Uterus (tissue), 3 donors: ENCODE measurements at regions not wholly inside any gene's neighbourhood (a gene's known extent, or its start where the extent isn't known, plus 50 kb on each side); places are given as distances from the start of the nearest gene placed in this dataset.

Experiments
- DNase-seq, 2 donors: peaks; one replicate each; pipeline ENCODE4 v3.0.0-alpha.2; 2019 to 2020
- H3K27ac ChIP-seq, 2 donors: fragments of 200-600 bp; sonication (generic); 1 replicate in 1 of 2; 2 replicates in 1 of 2; pipeline ENCODE4 v1.5.1; 2016 to 2018
- H3K27me3 ChIP-seq, 2 donors: fragments of 200-600 bp; sonication (generic); one replicate each; pipeline ENCODE4 v1.5.1; 2018 to 2019; ENCODE audit warnings: control low read depth in 1 of 2
- H3K36me3 ChIP-seq, 2 donors: fragments of 200-600 bp; sonication (generic); one replicate each; pipeline ENCODE4 v1.5.1; 2019; ENCODE audit warnings: control low read depth in 1 of 2
- H3K4me1 ChIP-seq, 2 donors: fragments of 200-600 bp; sonication (generic); one replicate each; pipeline ENCODE4 v1.5.1; 2018 to 2019; ENCODE audit warnings: control low read depth in 1 of 2
- H3K4me3 ChIP-seq, 2 donors: fragments of 200-600 bp; sonication (generic); 1 replicate in 1 of 2; 2 replicates in 1 of 2; pipeline ENCODE4 v1.5.1; 2018 to 2019; ENCODE audit warnings: mild to moderate bottlenecking in 1 of 2
- H3K9me3 ChIP-seq, 2 donors: fragments of 200-600 bp; sonication (generic); one replicate each; pipeline ENCODE4 v1.5.1; 2019; ENCODE audit warnings: control low read depth in 1 of 2
- POLR2A ChIP-seq, 2 donors: fragments of 450-650 bp; IDR thresholded peaks; one replicate each; pipeline ENCODE4 v1.6.1; 2016; ENCODE audit warnings: antibody characterized with exemption in 2 of 2, mild to moderate bottlenecking in 1 of 2, moderate library complexity in 1 of 2
- intact Hi-C: fragments of 100-400 bp; cut with DNase I; formaldehyde crosslinking; loops from one replicate; pipeline ENCODE4 v1.15.1; 2023; ENCODE audit warnings: low total_unique reads
- TF ChIP-seq, protein P1 (sequence below), 4 experiments: fragments of 200-600 bp in 2 of 4; fragments of 450-650 bp in 2 of 4; sonication (generic) in 2 of 4; IDR thresholded peaks; one replicate each; pipeline ENCODE4 v1.5.1; 2016 to 2019; ENCODE audit warnings: antibody characterized with exemption in 4 of 4, mild to moderate bottlenecking in 2 of 4, moderate library complexity in 1 of 4
- donor health status: DM: yes; HTN: yes; CAD: no.

DNA sequence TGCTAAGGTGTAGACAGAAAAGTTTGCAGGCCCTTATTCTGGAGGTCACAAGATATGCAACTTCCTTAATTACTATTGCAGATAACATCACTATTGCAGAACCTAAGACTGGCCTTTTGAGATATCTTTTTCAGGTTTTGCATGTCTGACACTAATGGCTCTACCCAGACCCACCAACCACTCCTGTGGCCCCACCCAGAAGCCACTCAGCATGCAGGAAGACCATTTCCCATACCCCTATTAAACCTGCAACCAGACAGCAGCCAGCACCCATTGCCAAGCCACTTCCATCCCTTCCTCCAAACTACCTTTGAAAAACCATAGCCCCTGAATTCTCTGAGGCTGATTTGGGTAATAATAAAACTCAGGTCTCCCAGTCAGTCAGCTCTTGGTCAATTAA is 297.6 kb downstream of the SLITRK6 start:
- Histone ChIP-seq H3K27ac (no peak overlapping the region), H3K27me3 (no peaks in the 10 kb centered on the region), H3K4me3 (no peak overlapping the region), H3K36me3 (no peaks in the 10 kb centered on the region), H3K4me1 (no peaks in the 10 kb centered on the region), H3K9me3 (no peaks in the 10 kb centered on the region)
- no peak for DNase-seq
- TF ChIP-seq POLR2A (IDR thresholded peaks at IDR 0.05) = no peak
- TF ChIP-seq, protein P1, sequence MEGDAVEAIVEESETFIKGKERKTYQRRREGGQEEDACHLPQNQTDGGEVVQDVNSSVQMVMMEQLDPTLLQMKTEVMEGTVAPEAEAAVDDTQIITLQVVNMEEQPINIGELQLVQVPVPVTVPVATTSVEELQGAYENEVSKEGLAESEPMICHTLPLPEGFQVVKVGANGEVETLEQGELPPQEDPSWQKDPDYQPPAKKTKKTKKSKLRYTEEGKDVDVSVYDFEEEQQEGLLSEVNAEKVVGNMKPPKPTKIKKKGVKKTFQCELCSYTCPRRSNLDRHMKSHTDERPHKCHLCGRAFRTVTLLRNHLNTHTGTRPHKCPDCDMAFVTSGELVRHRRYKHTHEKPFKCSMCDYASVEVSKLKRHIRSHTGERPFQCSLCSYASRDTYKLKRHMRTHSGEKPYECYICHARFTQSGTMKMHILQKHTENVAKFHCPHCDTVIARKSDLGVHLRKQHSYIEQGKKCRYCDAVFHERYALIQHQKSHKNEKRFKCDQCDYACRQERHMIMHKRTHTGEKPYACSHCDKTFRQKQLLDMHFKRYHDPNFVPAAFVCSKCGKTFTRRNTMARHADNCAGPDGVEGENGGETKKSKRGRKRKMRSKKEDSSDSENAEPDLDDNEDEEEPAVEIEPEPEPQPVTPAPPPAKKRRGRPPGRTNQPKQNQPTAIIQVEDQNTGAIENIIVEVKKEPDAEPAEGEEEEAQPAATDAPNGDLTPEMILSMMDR (IDR thresholded peaks at IDR 0.05) = no peak
- intact Hi-C loops = no loop called here

DNA sequence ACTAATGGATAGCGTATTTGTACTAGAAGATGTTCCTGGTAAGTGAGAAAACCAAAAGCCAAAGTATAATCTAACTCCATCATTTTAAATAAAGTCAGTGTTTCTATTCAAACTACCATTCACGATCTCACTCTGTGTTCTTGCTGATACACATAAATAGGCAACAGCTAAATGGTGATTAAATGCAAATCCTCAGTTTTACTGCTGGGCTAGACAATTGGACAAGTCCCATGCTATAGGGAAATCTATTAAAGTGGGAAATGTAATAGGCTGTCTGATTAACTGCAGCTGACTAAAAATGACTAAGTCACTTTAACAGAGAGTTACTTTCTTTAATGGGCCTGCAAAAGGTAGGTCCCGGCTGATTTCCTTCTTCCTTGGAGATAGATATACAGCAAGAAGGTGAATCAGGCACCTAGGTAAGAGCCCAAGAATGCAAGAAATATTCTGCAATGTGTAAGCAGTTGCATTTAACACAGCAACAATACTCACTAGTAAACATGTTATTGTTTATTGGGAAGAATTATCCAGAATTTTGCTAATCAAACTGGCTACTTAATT is 298.4 kb downstream of the SLITRK6 start:
- DNase-seq = no peak
- Histone ChIP-seq H3K27me3 (no peaks in the 10 kb centered on the region), H3K9me3 (no peaks in the 10 kb centered on the region), H3K4me1 (no peaks in the 10 kb centered on the region), H3K27ac (no peak overlapping the region), H3K4me3 (no peak overlapping the region), H3K36me3 (no peaks in the 10 kb centered on the region)
- TF ChIP-seq POLR2A (IDR thresholded peaks at IDR 0.05) = no peak
- TF ChIP-seq, protein P1 (IDR thresholded peaks at IDR 0.05) = no peak
- intact Hi-C loops = no loop called here

DNA sequence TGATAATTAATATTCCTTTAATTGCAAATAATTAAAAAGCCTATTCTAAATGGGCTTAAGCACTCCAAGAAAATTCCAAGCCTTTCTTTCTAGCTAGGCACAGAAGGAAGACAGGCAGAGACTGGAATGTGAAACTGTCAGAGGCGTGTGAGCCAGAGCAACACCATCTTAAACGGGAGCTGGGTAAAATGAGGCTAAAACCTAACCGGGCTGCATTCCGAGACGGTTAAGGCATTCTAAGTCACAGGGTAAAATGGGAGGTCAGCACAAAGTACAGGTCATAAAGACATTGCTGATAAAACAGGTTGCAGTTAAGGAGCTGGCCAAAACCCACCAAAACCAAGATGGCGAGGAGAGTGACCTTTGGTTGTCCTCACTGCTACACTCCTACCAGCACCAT is 300.4 kb downstream of the SLITRK6 start:
- no peak overlapping the region for H3K4me3 ChIP-seq
- H3K27ac ChIP-seq = no peak overlapping the region
- TF ChIP-seq POLR2A (IDR thresholded peaks at IDR 0.05) = no peak
- TF ChIP-seq, protein P1 (IDR thresholded peaks at IDR 0.05) = no peak
- no peaks in the 10 kb centered on the region for H3K36me3 ChIP-seq
- H3K27me3 ChIP-seq = no peaks in the 10 kb centered on the region
- no peaks in the 10 kb centered on the region for H3K4me1 ChIP-seq
- no peak for DNase-seq
- H3K9me3 ChIP-seq = no peaks in the 10 kb centered on the region
- intact Hi-C loops = no loop called here

DNA sequence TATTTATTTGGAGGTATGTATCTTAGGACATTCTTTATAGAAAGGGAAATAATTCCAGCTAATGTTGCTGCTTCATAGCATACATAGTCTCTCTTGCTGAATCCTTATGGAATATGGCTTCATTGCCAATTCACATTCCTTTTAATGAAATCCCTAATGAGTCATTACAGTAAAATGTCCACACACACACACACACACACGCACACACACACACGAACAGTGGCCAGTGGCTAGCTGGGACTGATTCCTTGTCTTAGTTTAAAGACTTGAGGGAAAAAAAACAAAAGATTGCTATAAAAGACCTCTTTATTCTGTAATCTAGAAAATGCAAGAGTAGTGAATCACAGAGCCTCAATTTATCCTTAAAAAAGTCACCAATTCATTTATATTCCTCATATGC is 301.6 kb downstream of the SLITRK6 start:
- DNase-seq = no peak
- Histone ChIP-seq H3K4me1 (no peaks in the 10 kb centered on the region), H3K36me3 (no peaks in the 10 kb centered on the region), H3K27ac (no peak overlapping the region), H3K9me3 (no peaks in the 10 kb centered on the region), H3K27me3 (no peaks in the 10 kb centered on the region), H3K4me3 (no peak overlapping the region)
- intact Hi-C loops = no loop called here
- TF ChIP-seq POLR2A (IDR thresholded peaks at IDR 0.05) = no peak
- TF ChIP-seq, protein P1 (IDR thresholded peaks at IDR 0.05) = no peak

DNA sequence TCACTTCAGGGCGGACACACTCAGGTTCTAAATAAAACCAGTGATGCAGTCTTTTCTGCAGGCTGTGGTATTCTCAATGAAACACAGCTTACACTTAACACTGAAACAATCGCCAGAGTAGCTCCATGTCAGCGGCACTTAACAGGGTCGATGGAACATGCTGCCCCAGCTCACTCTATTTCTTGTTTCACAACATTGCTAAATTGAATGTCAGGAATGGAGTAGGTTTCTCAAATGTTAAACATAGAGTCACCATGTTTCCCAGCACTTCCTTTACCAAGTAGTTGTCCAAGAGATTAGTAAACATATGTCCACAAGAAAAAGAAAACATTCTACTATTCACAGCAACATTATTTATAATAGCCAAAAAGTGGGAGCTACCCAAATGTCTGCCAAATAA is 306.9 kb downstream of the SLITRK6 start:
- no peaks in the 10 kb centered on the region for H3K27me3 ChIP-seq
- no peak overlapping the region for H3K27ac ChIP-seq
- intact Hi-C loops = no loop called here
- TF ChIP-seq, protein P1 (IDR thresholded peaks at IDR 0.05) = no peak
- DNase-seq = no peak
- no peaks in the 10 kb centered on the region for H3K9me3 ChIP-seq
- H3K36me3 ChIP-seq = no peaks in the 10 kb centered on the region
- no peaks in the 10 kb centered on the region for H3K4me1 ChIP-seq
- H3K4me3 ChIP-seq = no peak overlapping the region
